GM20000 (cell line): ENCODE measurements at regions not wholly inside any gene's neighbourhood (a gene's known extent, or its start where the extent isn't known, plus 50 kb on each side); places are given as distances from the start of the nearest gene placed in this dataset.

Experiments used
- DNase-seq: peaks from one replicate; pipeline ENCODE4 v3.0.0; 2012; ENCODE audit warnings: low spot score
- TF ChIP-seq, protein P1 (sequence below): IDR thresholded peaks from 2 replicates; pipeline ENCODE4 v1.5.1; 2012; ENCODE audit warnings: mild to moderate bottlenecking, control low read depth; ENCODE audit errors: extremely low read depth, missing control alignments

DNA sequence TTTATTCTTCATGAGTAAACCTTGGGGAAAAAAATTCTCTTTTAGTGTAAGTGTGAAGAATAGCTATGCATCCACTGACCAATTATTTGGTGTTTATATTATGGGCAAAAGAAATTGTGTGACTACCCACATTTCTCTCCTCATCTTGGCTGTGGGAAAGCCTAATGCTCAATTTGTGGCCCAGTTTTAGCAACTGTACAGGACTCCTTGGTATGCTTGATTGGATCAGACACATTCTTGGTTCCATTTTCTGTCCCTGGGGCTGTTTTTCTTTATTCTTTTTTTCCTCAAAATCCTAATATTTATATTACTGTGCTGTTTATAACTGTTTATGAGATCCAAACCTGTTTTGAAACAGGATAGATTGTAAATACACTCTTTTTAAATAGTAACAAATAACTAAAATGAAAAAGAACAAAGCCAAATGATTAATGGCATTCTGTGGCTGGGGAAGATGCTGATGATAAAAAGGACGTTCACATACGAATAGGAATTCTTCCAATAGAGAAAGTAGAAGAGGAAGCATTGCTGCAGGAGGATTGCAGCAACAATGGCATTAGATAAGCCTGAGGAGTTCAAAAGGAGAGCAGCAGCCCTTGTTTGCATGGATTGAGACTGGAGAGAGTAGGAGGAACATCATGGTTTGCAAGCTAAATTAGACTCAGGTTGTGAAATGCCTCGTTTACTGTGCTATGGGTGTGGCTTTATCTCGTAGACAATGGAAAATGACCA is 580.5 kb downstream of the INHBA start:
- TF ChIP-seq, protein P1, sequence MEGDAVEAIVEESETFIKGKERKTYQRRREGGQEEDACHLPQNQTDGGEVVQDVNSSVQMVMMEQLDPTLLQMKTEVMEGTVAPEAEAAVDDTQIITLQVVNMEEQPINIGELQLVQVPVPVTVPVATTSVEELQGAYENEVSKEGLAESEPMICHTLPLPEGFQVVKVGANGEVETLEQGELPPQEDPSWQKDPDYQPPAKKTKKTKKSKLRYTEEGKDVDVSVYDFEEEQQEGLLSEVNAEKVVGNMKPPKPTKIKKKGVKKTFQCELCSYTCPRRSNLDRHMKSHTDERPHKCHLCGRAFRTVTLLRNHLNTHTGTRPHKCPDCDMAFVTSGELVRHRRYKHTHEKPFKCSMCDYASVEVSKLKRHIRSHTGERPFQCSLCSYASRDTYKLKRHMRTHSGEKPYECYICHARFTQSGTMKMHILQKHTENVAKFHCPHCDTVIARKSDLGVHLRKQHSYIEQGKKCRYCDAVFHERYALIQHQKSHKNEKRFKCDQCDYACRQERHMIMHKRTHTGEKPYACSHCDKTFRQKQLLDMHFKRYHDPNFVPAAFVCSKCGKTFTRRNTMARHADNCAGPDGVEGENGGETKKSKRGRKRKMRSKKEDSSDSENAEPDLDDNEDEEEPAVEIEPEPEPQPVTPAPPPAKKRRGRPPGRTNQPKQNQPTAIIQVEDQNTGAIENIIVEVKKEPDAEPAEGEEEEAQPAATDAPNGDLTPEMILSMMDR, result no peak
- no peak for DNase-seq

DNA sequence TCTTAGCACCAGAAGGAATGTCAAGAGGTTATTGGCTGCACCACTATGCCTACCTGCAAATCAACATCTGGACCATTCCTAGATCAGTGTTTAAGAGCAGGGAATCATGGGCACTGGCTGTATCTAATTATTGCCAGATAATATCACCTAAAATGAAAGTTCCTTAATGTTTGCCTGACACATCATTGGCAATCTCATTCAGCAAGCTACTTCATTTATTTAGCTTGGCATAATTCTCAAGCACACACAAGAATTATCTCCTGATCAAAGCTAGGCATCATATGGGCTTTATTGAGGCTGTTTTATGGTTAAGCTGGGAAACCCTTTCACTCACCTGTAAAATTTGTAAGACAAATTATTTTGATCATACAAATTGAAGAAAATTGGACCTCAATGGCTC is 581.7 kb downstream of the INHBA start:
- TF ChIP-seq, protein P1, result no peak
- no peak for DNase-seq

GRCh38 chr7:41118486-41118885 is 584.4 kb downstream of the INHBA start:
- TF ChIP-seq, protein P1, result no peak
- DNase-seq, result no peak

DNA sequence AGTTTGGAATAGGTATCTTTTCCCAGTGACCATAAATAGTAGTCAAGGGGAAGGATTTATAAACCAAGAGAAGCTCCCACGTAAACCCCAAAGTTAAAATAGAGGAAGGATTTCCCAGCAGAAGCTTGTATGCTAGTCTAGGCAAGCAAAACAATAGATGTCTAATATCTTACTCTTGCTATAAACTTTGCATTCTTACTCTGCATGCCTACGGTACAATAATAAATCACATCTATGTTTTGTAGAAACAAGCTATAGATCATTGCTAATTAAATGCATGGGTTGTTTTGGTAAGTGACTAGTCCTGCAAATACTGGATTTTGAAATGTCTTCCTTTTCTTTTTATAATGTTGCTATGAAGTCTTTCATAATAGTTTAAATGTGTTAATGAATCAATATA is 585.5 kb downstream of the INHBA start:
- DNase-seq, result no peak
- TF ChIP-seq, protein P1, result no peak

DNA sequence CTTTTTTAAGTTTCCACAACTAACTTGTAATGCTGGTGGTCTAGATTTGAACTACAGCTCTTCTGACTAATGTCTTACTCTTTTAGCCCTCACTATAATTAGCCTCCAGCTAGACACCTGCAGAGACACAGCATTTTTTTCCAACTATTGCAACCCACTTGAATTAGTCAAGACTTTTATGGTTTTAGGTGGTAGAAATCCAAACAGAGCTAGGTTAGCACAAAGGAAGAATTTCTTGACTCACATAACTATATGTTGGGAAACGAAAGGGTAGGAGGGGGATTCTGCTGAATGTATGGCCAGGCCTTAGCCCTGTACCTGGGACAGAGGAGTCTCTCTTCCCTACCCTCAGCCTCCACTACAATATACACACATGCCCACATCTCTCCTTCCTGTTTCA is 586.1 kb downstream of the INHBA start:
- DNase-seq, result no peak

DNA sequence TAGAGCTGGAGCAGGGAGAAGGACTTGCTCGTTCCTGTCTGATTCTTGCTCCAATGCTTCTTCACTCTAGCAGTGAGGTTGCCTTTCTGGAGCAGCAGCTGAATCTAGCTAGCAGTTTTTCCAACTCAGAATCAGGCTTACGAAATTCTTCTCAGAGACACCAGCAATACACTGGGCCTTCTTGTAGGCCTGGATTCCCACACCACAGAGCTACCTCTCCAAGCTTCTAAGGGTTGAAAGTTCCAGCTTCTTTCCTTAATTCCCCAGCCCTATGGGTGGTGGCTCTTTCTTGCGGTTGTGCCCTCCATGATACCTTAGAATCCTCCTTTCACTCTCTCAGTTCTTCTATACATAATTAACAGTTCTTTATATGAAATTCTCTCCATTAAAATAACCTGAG is 586.6 kb downstream of the INHBA start:
- DNase-seq, result no peak
- TF ChIP-seq, protein P1, result no peak

More for the DNA sequence above, 586.1 kb downstream of the INHBA start:
- TF ChIP-seq, protein P1, result no peak

GRCh38 chr7:41114691-41115090 is 588.2 kb downstream of the INHBA start:
- TF ChIP-seq, protein P1, result no peak
- DNase-seq, result no peak
